ENCODE measurements at regions not wholly inside any gene's neighbourhood (a gene's known extent, or its start where the extent isn't known, plus 50 kb on each side); places are given as distances from the start of the nearest gene placed in this dataset.
"Not testable (repeated sequence)": the region's sequence is repeated elsewhere in the genome, so short reads cannot be mapped to it uniquely, and the experiment has no call there.

DNA sequence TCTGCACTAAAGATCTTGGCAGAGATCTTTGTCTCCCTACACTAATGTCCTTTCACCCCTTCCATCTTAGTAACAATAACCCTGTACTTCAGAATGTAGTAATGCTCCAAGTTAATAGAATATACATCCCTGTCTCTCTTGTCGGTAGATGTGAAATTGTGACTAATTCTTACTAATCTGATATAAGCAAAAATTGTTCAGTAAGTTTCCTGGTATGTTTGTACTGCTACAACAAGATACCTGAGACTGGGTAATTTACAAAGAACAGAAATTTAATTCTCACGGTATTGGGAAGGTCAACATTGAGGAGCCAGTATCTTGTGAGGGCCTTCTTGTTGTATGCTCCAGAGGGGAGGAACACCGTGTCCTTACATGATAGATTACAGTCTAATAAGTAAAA is 1686.6 kb upstream of the CDH9 start:
- DNase-seq (ENCODE audit: low read depth in 2 of 2): no peak

DNA sequence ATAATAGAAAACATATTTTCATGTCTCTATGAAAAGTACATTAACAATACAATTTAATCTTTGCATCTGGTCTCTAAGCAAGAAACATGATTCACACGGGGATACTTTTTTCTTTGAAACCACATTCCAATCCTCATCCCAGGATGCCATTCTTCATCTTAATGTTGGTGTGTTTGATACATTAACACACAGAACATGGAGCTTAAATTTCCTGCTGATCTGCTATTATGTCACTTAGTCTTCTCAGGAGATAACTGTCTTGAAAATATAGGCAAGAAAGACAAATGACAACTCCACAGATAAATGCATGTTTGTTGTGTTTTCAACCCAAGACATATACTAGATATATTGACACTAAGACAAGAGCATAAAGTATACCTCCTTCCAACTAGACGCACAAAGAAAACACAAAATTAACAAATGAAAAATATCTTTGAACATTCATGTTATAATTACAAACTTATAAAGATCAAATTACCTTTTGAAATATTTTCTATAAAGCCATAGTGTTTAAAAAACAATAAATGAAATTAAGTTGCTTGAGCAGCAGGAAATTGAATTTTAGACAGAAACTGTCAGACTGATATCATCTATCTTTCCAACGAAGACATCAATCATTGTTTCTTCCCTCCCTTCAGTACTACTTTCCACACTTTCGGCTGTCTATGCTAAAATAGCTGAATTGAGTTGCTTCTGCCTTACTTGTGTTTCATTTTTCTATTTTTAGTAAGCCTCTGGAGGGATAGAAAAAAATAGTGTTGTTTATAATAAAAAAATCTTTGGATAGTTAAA is 1676.7 kb upstream of the CDH9 start:
- DNase-seq (ENCODE audit: low read depth in 2 of 2): no peak

DNA sequence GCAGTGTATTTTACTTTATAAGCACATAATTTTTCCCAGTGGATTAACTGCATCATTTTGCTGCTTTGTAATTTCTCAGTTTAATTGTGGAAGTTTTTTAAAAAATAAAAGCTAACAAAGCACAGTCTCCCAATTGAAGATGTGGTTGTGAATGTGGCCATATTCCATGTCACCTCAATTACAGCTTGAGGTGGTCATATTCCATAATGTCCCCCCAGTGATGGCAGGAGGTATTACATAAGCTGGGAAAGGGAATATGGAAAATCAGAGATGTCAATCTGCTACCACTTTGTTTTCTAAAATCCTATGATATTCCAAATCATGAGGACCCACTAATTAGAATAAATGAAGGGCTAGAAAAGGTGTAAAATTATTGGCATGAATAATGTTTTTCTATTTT is 1672.0 kb upstream of the CDH9 start:
- DNase-seq (ENCODE audit: low read depth in 2 of 2): no peak

DNA sequence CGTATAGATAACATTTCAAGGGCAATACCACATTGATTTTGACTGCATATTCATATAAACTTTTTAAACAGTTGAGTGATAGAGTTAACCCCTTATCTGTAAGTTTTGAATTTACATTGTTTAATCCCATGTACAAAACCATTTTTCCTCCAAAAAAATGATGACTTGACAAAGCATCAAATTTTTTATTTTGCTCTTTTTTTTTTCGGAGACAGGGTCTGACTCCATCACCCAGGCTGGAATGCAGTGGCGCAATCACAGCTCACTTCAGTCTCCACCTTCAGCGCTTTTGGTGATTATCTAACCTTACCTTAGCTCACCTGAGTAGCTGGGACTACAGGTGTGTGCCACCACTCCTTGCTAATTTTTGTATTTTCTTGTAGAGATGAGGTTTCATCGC is 1670.1 kb upstream of the CDH9 start:
- no peak for DNase-seq (ENCODE audit: low read depth in 2 of 2)

DNA sequence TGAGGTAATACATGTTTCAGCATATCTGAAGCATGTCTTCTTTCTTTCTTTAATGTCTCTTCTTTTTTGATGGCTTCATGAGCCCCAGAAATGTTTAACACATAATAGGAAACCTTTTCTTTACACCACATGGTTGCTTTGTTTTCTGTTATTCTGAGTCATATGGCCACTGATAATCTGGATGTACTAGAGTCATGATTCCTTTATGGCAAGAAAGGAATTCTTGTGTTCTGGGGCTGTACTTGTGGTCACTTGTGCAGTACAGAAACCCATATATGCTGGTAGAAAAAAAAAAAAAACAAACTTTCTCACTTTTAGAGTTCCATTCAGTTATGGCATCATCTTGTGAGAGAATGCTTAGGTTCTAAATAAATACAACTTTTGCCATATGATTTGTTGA is 1669.3 kb upstream of the CDH9 start:
- DNase-seq (ENCODE audit: low read depth in 2 of 2): no peak

DNA sequence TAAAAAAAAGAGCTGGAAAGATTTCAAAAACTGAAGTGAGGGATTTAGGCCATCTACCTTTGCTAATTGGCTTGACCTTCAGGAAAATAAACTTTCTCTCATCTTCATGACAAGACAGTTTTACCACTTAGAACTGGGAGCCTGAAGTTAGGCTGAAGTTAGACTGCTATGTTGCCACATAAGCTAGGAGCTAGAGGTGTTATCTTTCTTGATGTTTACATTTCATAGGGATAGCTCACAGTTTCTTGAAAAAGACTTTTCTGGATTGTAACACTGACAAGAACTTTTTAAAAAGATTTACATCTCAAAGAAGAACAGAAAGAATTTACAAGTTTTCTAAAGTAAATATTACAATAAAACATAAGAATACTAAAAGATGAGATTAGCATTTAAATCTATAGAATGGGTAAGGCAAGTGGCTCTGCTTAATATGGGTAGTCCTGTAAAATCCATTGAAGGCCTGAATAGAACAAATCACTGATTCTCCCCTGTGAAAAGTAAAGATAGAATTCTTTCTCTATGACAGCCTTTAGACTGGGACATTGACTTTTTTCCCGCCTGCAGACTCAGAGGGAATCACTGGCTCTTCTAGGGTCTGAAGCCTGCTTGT is 1665.4 kb upstream of the CDH9 start:
- no peak for DNase-seq (ENCODE audit: low read depth in 2 of 2)

DNA sequence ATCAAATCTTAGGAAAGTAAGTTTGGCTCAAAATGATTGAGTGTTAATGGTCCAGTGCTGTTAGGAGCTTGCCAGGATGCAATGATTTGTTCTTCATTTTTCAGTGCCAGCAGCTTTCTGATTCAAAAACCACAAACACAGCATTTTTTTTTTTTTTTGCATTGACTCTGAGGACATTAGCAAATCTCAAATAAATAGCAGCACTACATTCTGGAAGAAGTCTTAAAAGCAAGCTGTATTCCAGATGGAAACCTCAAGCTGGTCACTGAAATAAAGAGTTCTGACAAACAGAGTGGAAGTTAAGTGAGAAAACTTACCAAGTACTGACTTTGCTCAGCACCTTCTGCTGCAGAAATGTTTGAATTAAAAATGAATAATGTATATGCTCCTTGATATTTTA is 1653.1 kb upstream of the CDH9 start:
- DNase-seq (ENCODE audit: low read depth in 2 of 2): no peak

DNA sequence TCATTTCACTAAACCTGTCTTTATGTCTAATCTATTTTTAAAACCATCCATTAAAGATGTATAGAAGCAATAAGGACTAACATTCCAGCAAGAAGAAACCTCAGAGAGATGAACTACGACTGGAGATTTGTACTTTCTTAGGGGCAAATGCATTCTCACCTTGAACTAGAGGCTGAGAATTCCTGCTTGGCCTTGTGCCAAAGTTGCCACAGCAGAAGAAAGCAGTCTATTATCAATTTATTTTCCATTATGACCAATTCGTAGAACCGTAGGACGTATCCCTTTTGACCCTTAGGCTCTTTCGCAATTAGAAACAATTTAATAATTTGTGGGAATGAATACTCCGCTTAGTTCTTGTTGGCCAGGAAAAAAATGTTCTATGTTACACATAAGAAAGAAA is 1647.4 kb upstream of the CDH9 start:
- DNase-seq (ENCODE audit: low read depth in 2 of 2): no peak

DNA sequence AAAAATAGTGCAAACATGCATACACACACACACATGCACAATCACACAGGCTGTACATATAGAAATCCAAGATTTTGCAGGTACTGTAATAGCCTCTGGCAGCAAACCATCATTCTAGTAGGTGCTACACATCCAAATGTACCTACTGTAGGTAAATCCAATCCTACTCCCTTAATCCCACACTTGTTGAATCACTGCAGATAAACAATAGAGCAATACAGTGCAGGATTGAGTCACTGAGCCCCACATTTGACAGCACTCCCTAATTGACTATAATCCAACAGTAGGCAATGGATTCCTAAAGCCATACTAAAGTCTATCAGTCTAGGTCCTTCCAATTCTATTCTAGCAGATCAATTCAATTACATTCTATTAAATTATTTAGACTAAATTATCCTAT is 1640.5 kb upstream of the CDH9 start:
- no peak for DNase-seq (ENCODE audit: low read depth in 2 of 2)

DNA sequence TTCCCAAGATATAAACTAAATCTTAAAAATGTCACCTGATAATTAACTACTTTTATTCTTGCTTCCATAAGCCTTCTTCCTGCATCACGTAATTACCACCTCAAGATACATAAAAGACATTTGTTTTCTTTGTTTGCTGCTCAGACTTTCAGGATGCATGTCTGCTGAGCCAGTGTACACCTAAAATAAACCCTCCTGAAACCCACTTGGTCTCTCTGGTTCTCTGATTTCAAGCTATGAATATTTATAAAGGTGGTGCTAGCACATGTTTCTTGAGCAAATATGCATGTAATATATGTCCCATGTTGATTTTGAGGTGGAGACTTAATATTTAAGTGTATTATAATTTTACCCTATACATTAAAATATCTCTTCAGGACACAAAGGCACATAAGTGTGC is 1627.7 kb upstream of the CDH9 start:
- no peak for DNase-seq (ENCODE audit: low read depth in 2 of 2)

DNA sequence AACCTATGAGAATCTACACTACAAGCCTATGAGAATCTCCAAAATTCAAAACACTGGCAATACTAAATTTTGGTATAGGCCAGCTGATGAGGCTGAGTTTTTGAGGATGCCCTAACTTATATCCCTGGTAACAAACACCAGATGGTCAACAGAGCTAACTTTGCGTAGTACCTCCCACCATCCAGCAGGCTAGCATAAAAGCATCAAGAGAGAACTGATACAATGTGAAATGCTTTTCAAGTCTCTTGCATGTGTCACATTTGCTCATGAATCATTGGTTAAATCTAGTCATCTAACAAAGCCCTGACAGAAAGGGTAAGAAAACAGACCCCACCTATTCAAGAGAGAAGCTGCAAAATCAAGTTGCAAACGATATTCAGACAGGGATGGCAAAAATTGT is 1609.7 kb upstream of the CDH9 start:
- no peak for DNase-seq (ENCODE audit: low read depth in 2 of 2)

DNA sequence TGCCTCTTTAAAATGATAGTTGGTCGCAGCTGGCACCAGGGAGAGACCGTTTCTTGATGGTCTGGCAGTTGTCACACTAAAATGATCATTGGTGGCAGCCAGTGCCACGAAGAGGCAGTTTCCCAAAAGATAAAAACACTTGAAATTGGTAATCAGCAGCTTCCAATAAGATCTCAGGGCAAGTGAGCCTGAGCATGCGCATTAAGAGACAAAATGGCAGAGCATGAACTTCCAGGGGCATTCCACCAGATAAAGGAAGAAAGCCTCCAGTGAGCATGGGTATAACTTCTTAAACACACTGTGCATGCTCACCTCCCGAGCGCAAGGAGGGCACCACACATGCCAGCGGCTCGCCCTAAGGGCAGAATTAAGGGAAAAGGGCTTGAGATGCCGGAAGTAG is 1594.2 kb upstream of the CDH9 start:
- DNase-seq (ENCODE audit: low read depth in 2 of 2): no peak

DNA sequence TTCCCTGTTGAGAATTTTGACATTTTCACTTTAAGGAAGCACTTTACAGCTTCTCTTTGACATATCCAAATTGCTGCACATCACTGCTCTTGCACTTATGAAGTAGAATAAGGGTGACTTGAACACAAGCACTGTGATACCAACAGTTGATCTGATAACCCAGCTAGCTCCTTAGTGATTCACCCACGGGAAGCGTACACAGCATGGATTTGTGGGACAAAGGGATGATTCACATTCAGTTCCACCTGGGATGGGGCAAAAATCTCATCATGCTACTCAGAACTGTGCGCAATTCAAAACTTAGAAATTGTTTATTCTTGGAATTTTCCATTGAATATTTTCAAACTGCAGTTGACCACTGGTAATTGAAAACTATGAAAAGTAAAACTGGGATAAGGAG is 1565.5 kb upstream of the CDH9 start:
- DNase-seq (ENCODE audit: low read depth in 2 of 2): no peak

DNA sequence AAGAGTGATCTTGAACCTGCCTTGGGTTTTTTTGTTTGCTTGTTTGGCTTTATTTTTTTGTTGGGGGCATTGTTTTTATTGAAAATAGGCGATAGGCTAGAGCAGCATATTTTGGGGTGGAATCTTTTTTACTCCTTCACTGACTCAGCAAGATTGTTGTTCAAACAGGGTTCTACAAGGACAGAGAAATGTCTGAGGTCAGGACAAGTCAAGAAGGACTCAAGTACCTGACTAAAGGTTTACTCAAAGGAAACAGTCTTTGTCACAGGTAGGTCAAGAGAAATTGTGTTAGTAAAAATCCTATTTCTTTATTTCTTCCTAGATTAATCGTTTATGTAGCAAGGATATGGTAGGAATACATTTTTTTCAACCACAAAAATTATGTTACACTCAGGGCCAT is 1564.0 kb upstream of the CDH9 start:
- no peak for DNase-seq (ENCODE audit: low read depth in 2 of 2)

DNA sequence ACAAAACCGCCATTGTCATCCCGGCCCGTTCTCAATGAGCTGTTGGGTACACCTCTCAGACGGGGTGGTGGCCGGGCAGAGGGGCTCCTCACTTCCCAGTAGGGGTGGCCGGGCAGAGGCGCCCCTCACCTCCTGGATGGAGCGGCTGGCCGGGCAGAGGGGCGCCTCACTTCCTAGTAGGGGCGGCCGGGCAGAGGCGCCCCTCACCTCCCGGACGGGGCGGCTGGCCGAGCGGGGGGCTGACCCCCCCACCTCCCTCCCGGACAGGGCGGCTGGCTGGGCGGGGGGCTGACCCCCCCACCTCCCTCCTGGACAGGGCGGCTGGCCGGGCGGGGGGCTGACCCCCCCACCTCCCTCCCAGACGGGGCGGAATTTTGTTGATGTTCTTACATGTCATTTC is 1558.3 kb upstream of the CDH9 start:
- not testable (repeated sequence) for DNase-seq (ENCODE audit: low read depth in 2 of 2)

DNA sequence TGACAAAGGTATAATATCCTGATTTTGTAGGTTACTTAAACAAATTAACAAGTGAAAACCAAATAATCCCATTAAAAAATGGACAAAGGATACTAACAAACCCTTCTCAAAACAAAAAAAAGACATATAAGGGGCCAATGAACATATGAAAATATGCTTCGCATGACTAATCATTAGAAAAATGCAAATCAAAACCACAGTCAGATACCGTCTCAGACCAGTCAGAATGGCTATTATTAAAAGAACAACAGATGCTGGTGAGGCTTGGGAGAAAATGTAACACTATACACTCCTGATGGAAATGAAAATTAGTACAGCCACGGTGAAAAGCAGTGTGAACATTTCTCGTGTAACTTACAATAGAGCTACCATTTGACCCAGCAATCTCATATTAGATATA is 1542.2 kb upstream of the CDH9 start:
- DNase-seq (ENCODE audit: low read depth in 2 of 2): no peak

DNA sequence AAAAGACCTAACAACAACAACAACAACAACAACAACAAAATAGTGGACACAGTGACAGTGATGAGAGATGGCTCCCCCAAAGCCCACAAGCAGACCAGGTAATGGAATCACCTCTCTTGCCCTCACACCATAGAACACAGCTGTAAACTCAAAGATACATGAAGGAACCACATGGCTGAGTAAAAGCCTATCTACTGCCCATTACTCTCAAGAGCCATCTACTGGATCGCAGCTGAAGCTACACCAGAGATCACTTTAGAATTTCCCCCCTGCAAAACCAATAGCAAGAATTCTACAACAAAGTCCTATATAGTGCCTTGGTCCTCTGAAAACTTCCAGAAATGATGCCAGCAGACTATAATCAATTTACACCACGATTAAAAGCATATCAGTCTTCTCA is 1537.6 kb upstream of the CDH9 start:
- DNase-seq (ENCODE audit: low read depth in 2 of 2): no peak

DNA sequence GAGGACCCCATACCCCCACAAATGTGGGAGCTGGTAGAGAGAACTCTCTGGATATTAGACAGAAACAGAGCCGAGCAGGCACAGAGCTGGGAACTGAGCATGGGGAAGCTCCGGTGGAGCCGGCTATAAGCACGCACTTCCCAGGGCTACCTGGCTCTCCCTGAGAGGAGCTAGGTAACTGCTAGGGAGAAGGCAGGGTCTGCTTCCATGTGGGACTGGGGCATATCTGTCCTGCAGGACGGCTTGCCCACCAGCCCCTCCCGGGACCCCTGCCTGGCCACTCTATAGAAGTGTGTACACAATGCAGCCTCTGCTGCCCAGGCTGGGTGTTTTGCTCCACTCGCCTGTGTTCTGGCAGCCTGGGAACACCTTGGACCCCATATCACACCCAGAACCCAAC is 1537.0 kb upstream of the CDH9 start:
- DNase-seq (ENCODE audit: low read depth in 2 of 2): no peak

DNA sequence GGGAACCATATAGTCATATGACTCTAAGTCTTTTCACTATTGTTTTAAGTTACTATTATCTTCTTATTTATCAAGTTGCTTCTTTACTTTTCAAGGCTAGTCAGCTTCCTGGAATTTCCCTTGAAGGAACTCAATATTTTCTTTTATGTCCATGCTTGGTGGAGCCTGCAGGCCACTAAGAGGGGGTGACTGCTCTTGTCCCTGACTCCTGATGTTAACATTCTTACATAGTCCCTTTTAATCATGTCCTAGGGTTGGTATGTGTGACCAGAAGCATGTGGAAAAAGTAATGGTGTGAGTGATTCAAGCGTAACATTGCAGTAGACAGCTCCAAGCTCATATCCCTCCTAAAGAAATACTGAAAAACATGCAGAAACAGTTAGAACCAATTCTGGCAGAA is 1536.2 kb upstream of the CDH9 start:
- DNase-seq (ENCODE audit: low read depth in 2 of 2): no peak

DNA sequence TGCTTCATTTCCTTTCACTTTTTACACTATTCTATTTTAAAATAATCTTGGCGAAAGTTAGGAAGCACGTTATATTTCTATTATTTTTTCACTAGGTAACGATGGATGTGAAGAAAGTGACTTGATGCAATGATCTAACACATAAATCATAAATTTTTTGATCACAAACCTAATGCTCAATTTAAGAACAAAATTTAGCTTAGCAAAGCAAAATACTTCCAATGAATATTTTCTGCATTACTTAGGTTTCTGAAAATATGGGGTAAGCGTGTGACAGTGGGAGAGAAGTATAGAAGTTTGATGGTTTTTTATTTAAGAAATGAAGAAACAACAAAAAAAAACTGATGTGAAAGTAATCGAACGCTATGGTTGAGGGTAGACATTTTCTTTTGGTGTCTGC is 1528.7 kb upstream of the CDH9 start:
- no peak for DNase-seq (ENCODE audit: low read depth in 2 of 2)

DNA sequence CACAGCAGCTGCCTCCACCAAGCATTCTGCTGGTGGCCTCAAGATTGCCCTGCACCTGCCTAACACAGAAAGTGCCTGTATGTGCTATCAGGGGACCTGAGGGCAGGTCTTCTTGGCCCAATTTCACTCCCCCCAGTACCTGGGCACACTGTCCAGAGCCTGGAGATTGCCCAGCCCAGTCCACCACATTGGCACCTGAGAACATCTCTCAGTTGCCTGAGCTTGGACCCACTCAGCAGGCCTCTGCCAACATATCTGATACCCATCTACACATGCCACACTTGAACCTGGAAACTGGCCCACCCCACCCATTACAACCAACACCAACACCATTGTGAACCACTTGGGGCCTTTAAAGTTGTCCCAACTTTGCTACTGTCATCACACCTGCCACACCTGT is 1523.1 kb upstream of the CDH9 start:
- no peak for DNase-seq (ENCODE audit: low read depth in 2 of 2)

DNA sequence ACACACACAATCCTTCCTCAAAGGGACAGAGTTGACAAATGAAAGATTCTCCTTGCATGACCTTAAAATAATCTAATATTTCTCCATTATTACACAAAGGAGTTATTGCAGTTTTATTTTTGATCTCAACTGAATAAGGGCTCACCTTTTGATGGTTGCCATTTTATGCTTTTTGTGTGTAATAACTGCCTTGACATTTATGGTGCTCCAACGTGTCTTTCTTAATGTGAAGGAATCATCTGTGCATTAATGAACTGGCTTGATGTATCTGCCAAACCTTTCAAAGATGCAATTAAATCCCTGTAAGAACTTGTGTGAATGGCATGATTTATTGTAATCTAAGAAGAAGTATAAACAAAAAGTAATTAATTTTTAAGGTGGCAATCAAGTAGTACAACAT is 1519.8 kb upstream of the CDH9 start:
- no peak for DNase-seq (ENCODE audit: low read depth in 2 of 2)

DNA sequence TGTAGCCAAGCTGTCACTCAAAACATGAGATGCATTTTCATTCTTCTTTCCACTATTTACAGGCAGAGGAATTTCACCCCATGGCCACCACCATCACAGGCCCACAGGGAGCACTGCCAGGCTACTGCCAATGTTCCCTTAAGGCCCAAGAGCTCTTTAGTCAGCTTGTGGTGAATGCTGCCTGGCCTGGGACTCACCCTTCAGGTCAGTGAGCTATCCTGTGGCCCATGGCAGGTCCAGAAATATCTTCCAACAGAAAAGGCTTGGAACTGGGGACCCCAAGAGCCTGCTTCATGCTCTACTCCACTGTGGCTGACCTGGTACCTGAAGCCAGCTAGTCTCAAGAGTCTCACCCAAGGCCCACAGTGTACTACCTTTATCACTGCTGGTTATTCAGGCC is 1518.7 kb upstream of the CDH9 start:
- DNase-seq (ENCODE audit: low read depth in 2 of 2): no peak

DNA sequence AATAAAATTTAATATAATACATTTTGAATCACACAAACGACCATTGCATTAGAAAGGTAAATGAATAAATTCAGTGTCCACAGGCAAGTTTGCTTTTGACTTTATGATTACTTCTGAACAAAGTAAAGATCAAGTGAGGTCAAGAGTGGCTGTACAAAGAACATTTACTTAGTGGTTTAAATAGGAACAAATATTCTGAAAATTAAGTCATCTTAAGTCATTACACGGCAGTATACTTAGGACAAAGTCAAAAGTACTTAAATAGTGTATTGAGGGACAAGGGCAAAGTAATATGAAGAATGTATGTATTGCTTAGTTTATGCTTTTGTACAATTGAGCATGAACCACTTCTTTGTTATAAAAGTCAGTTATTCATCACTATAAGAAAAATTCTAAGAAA is 1511.2 kb upstream of the CDH9 start:
- DNase-seq (ENCODE audit: low read depth in 2 of 2): no peak
